Gastrocnemius medialis (tissue), 4 donors: ENCODE measurements at regions not wholly inside any gene's neighbourhood (a gene's known extent, or its start where the extent isn't known, plus 50 kb on each side); places are given as distances from the start of the nearest gene placed in this dataset.

Experiments used
- ATAC-seq, 2 donors: fragments of 150-250 bp; one replicate each; pipeline ENCODE4 v1.9.1; 2016
- DNase-seq, 2 donors: peaks; one replicate each; pipeline ENCODE4 v3.0.0-alpha.2; 2019
- H3K27ac ChIP-seq, 4 donors: fragments of 200-600 bp; sonication (generic); 1 replicate in 1 of 4; 2 replicates in 3 of 4; pipeline ENCODE4 v1.5.1; 2016 to 2018; ENCODE audit warnings: mild to moderate bottlenecking in 2 of 4, moderate library complexity in 1 of 4
- H3K27me3 ChIP-seq, 3 donors: fragments of 200-600 bp; sonication (generic) in 2 of 3; 1 replicate in 1 of 3; 2 replicates in 2 of 3; pipeline versions ENCODE4 v1.5.1 to v1.6.0; 2016 to 2019; ENCODE audit warnings: mild to moderate bottlenecking in 1 of 3, moderate library complexity in 1 of 3
- H3K36me3 ChIP-seq, 2 donors: fragments of 200-600 bp; sonication (generic) in 1 of 2; one replicate each; pipeline ENCODE4 v1.5.1; 2017 to 2018
- H3K4me1 ChIP-seq, 2 donors: fragments of 200-600 bp; sonication (generic) in 1 of 2; one replicate each; pipeline ENCODE4 v1.5.1; 2016 to 2017; ENCODE audit warnings: mild to moderate bottlenecking in 2 of 2
- H3K4me3 ChIP-seq, 4 donors: fragments of 200-600 bp; sonication (generic) in 3 of 4; 1 replicate in 1 of 4; 2 replicates in 3 of 4; pipeline ENCODE4 v1.5.1; 2016 to 2019; ENCODE audit warnings: mild to moderate bottlenecking in 2 of 4
- H3K9me3 ChIP-seq, 3 donors: fragments of 200-600 bp; sonication (generic) in 2 of 3; 1 replicate in 1 of 3; 2 replicates in 2 of 3; pipeline ENCODE4 v1.5.1; 2016 to 2019
- CTCF ChIP-seq, 5 experiments: fragments of 450-650 bp in 3 of 5; fragments of 200-600 bp in 2 of 5; sonication (generic) in 2 of 5; IDR thresholded peaks in 4 of 5; conservative IDR thresholded peaks in 1 of 5; 1 replicate in 4 of 5; 2 replicates in 1 of 5; pipeline ENCODE4 v1.5.1; 2016 to 2019; ENCODE audit warnings: antibody characterized with exemption in 5 of 5, mild to moderate bottlenecking in 3 of 5, moderate library complexity in 3 of 5
- POLR2A ChIP-seq, 2 donors: fragments of 450-650 bp; IDR thresholded peaks; one replicate each; pipeline ENCODE4 v1.6.1; 2017; ENCODE audit warnings: antibody characterized with exemption in 2 of 2, mild to moderate bottlenecking in 2 of 2, moderate library complexity in 2 of 2
- in situ Hi-C, 4 donors: fragments of 200-750 bp; cut with MboI; loops; one replicate each; pipeline versions ENCODE4 v1.15.0 to v1.8.0; 2017; ENCODE audit warnings: low sequenced_read_pairs in 4 of 4
- intact Hi-C: fragments of 100-400 bp; cut with DNase I; formaldehyde crosslinking; loops from one replicate; pipeline ENCODE4 v1.15.1; 2023; ENCODE audit warnings: low total_unique reads

- in situ Hi-C loops, result no loop called here
- no peak for ATAC-seq
These were observed 1766.9 kb downstream of the SLITRK1 start for GRCh38 chr13:82115391-82115790.

GRCh38 chr13:82096256-82096655, 1755.3 kb upstream of the SPRY2 start:
- Histone ChIP-seq H3K27me3 (no peaks in the 10 kb centered on the region), H3K36me3 (no peaks in the 10 kb centered on the region), H3K4me1 (no peaks in the 10 kb centered on the region), H3K9me3 (no peaks in the 10 kb centered on the region), H3K4me3 (no peak overlapping the region), H3K27ac (no peak overlapping the region)
- ATAC-seq (no peak), DNase-seq (no peak)
- TF ChIP-seq CTCF (IDR thresholded peaks at IDR 0.05 in 4 of 5, conservative IDR thresholded peaks at IDR 0.05 in 1 of 5) (no peak), POLR2A (IDR thresholded peaks at IDR 0.05) (no peak)
- in situ Hi-C loops, result no loop called here
- intact Hi-C loops, result no loop called here

More at GRCh38 chr13:82115391-82115790, 1766.9 kb downstream of the SLITRK1 start:
- no peaks in the 10 kb centered on the region for H3K27me3 ChIP-seq
- no peak for DNase-seq
- H3K36me3 ChIP-seq, result no peaks in the 10 kb centered on the region
- TF ChIP-seq POLR2A (IDR thresholded peaks at IDR 0.05) (no peak), CTCF (IDR thresholded peaks at IDR 0.05 in 4 of 5, conservative IDR thresholded peaks at IDR 0.05 in 1 of 5) (no peak)
- no peak overlapping the region for H3K4me3 ChIP-seq
- no peaks in the 10 kb centered on the region for H3K4me1 ChIP-seq
- no peak overlapping the region for H3K27ac ChIP-seq
- intact Hi-C loops, result no loop called here
- no peaks in the 10 kb centered on the region for H3K9me3 ChIP-seq

GRCh38 chr13:82092312-82092711, 1751.4 kb upstream of the SPRY2 start:
- H3K36me3 ChIP-seq, result no peaks in the 10 kb centered on the region
- H3K4me1 ChIP-seq, result no peaks in the 10 kb centered on the region
- no peaks in the 10 kb centered on the region for H3K27me3 ChIP-seq
- H3K9me3 ChIP-seq, result no peaks in the 10 kb centered on the region
- in situ Hi-C loops (no loop called here), intact Hi-C loops (no loop called here)
- TF ChIP-seq POLR2A (IDR thresholded peaks at IDR 0.05), result no peak
- TF ChIP-seq CTCF (IDR thresholded peaks at IDR 0.05 in 4 of 5, conservative IDR thresholded peaks at IDR 0.05 in 1 of 5), result no peak
- H3K4me3 ChIP-seq, result no peak overlapping the region
- no peak overlapping the region for H3K27ac ChIP-seq
- DNase-seq, result no peak
- no peak for ATAC-seq

GRCh38 chr13:82088781-82089180, 1747.9 kb upstream of the SPRY2 start:
- intact Hi-C loops, result no loop called here
- no peaks in the 10 kb centered on the region for H3K27me3 ChIP-seq
- no peak overlapping the region for H3K4me3 ChIP-seq
- H3K4me1 ChIP-seq, result no peaks in the 10 kb centered on the region
- H3K36me3 ChIP-seq, result no peaks in the 10 kb centered on the region
- no peak for TF ChIP-seq CTCF (IDR thresholded peaks at IDR 0.05 in 4 of 5, conservative IDR thresholded peaks at IDR 0.05 in 1 of 5)
- TF ChIP-seq POLR2A (IDR thresholded peaks at IDR 0.05), result no peak
- in situ Hi-C loops, result no loop called here
- H3K9me3 ChIP-seq, result no peaks in the 10 kb centered on the region
- no peak overlapping the region for H3K27ac ChIP-seq
- DNase-seq (no peak), ATAC-seq (no peak)

GRCh38 chr13:82076496-82076895, 1735.6 kb upstream of the SPRY2 start:
- Histone ChIP-seq H3K9me3 (no peaks in the 10 kb centered on the region), H3K4me3 (no peak overlapping the region), H3K36me3 (no peaks in the 10 kb centered on the region), H3K4me1 (no peaks in the 10 kb centered on the region), H3K27ac (no peak overlapping the region), H3K27me3 (no peaks in the 10 kb centered on the region)
- TF ChIP-seq CTCF (IDR thresholded peaks at IDR 0.05 in 4 of 5, conservative IDR thresholded peaks at IDR 0.05 in 1 of 5) (no peak), POLR2A (IDR thresholded peaks at IDR 0.05) (no peak)
- intact Hi-C loops, result no loop called here
- DNase-seq (no peak), ATAC-seq (no peak)
- in situ Hi-C loops, result no loop called here
